Nephron progenitor cell (in vitro differentiated cells): ENCODE measurements at regions not wholly inside any gene's neighbourhood (a gene's known extent, or its start where the extent isn't known, plus 50 kb on each side); places are given as distances from the start of the nearest gene placed in this dataset.
A peak's percentile ranks its signal among the peaks of the same experiment; 100 is the strongest.

Source experiments
- DNase-seq: peaks from one replicate; pipeline ENCODE4 v3.0.0; 2021
- H3K27ac Mint-ChIP-seq: 2 replicates; pipeline ENCODE4 v1.8.0; 2021; ENCODE audit warnings: mild to moderate bottlenecking, moderate library complexity, mixed read lengths
- H3K27me3 Mint-ChIP-seq: 2 replicates; pipeline ENCODE4 v1.8.0; 2021; ENCODE audit warnings: mild to moderate bottlenecking, low read depth, mixed read lengths; ENCODE audit not compliant: poor library complexity
- H3K36me3 Mint-ChIP-seq: 2 replicates; pipeline ENCODE4 v1.8.0; 2021; ENCODE audit warnings: low read depth, mixed read lengths
- H3K4me1 Mint-ChIP-seq: 2 replicates; pipeline ENCODE4 v1.8.0; 2021; ENCODE audit warnings: mixed read lengths
- H3K4me3 Mint-ChIP-seq: 2 replicates; pipeline ENCODE4 v1.8.0; 2021; ENCODE audit warnings: mild to moderate bottlenecking, moderate library complexity, mixed read lengths
- H3K9me3 Mint-ChIP-seq: 2 replicates; pipeline ENCODE4 v1.8.0; 2021; ENCODE audit warnings: mild to moderate bottlenecking, moderate library complexity, mixed read lengths
- CTCF ChIP-seq: fragments of 200-600 bp; sonication (generic); IDR thresholded peaks from 2 replicates; pipeline ENCODE4 v1.5.0; 2021; ENCODE audit warnings: antibody characterized with exemption

- H3K36me3 Mint-ChIP-seq: peaks cover 3% of the 10 kb centered on the region
- H3K4me1 Mint-ChIP-seq: peaks cover 4% of the 10 kb centered on the region
- H3K9me3 Mint-ChIP-seq: peaks cover 12% of the 10 kb centered on the region
- no peak overlapping the region for H3K4me3 Mint-ChIP-seq
- no peak for TF ChIP-seq CTCF
- no peak for DNase-seq
- H3K27me3 Mint-ChIP-seq: no peaks in the 10 kb centered on the region
- no peak overlapping the region for H3K27ac Mint-ChIP-seq
Measured at GRCh38 chr9:88766778-88767503, 224.3 kb upstream of the S1PR3 start.

DNA sequence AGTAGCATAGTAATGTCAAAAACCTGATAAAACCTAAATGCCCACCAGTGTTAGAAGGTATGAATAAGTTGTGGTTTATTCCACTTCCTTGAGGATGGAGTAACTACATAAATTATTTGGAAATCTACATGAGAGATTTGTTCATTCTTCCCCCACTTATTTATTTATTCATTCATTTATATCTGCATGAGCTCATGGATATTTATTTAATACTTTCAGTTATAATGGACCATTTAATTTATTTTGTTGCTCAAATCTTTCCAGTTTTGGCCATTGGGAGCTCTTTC lies 223.8 kb upstream of the S1PR3 start:
- H3K9me3 Mint-ChIP-seq: peaks cover 12% of the 10 kb centered on the region
- H3K4me3 Mint-ChIP-seq: no peak overlapping the region
- no peak for DNase-seq
- peaks cover 3% of the 10 kb centered on the region for H3K36me3 Mint-ChIP-seq
- no peak overlapping the region for H3K27ac Mint-ChIP-seq
- TF ChIP-seq CTCF: no peak
- H3K4me1 Mint-ChIP-seq: peaks cover 9% of the 10 kb centered on the region
- no peaks in the 10 kb centered on the region for H3K27me3 Mint-ChIP-seq

DNA sequence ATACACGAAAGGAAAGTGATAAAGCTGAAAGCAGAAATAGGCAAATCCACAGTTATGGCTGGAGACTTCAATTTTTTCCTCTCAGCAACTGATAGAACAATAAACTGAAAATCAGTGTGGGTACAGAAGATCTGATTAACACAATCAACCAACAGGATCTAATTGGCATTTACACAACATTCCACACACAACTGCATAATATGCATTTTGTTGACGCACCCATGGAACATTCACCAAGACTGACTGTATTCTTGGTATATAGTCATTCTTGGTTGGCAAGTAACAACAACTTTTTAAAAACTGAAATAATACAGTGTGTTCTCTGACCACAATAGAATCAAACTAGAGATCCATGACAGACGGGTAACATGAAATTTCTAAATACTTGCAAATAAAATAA lies 218.7 kb upstream of the S1PR3 start:
- Mint-ChIP-seq H3K9me3 (peaks cover 4% of the 10 kb centered on the region), H3K27ac (peak overlapping the region; percentile 34), H3K4me1 (peaks cover 56% of the 10 kb centered on the region), H3K4me3 (peak overlapping the region; percentile 46), H3K36me3 (peaks cover 3% of the 10 kb centered on the region), H3K27me3 (no peaks in the 10 kb centered on the region)
- TF ChIP-seq CTCF: no peak
- DNase-seq: no peak

DNA sequence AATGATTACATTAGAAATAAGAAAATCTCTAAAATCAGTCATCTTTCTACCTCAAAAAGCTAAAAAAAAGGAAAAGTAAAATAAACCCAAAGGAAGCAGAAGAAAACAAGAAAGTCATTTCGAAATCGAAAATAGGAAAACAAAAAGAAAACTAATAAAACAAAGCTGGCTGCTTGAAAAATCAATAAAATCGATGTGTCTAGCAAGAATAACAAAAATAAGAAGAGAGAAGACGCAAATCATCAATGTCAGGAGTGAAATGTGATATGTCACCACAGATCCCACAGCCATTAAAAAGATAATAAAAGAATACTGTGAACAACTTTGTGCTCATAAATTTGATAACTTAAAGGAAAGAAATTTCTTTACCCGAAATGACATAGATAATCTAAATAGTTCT lies 218.1 kb upstream of the S1PR3 start:
- H3K36me3 Mint-ChIP-seq: peaks cover 3% of the 10 kb centered on the region
- peak overlapping the region; percentile 46 for H3K4me3 Mint-ChIP-seq
- peak overlapping the region; percentile 34 for H3K27ac Mint-ChIP-seq
- no peak for TF ChIP-seq CTCF
- peaks cover 61% of the 10 kb centered on the region for H3K4me1 Mint-ChIP-seq
- no peak for DNase-seq
- H3K27me3 Mint-ChIP-seq: no peaks in the 10 kb centered on the region
- peaks cover 4% of the 10 kb centered on the region for H3K9me3 Mint-ChIP-seq

DNA sequence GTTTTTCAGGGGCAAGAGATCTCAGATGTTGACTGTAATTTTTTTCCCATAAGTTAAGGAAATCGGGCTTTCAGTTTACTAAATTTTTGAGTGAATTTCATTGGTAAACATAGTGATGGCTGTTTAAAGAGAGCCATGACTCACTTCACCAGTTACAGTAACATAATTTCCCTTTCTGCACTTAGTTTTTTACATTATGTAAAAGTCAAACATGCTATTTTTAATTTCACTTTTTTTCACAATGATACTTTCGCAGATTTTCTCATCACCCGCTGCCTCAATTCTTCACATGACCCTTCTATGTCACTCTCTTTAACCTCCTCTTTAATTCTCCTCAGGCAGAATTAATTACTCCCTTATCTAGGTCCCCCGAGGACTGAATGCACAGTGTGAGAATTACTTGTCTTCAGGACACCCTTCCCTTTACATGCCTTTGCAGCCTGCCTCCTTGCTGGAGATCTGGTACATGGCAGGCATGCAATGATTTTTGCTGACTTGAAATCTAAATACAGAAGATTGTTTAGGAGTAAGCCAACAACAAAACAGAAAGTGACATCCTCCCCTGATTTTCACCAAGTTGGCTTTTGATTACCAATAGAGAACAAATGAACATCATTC lies 217.5 kb upstream of the S1PR3 start:
- Mint-ChIP-seq H3K27me3 (no peaks in the 10 kb centered on the region), H3K4me1 (peaks cover 66% of the 10 kb centered on the region), H3K36me3 (peaks cover 3% of the 10 kb centered on the region), H3K9me3 (peaks cover 4% of the 10 kb centered on the region), H3K27ac (peak overlapping the region; percentile 86), H3K4me3 (peak overlapping the region; percentile 12)
- TF ChIP-seq CTCF: no peak
- DNase-seq: no peak

DNA sequence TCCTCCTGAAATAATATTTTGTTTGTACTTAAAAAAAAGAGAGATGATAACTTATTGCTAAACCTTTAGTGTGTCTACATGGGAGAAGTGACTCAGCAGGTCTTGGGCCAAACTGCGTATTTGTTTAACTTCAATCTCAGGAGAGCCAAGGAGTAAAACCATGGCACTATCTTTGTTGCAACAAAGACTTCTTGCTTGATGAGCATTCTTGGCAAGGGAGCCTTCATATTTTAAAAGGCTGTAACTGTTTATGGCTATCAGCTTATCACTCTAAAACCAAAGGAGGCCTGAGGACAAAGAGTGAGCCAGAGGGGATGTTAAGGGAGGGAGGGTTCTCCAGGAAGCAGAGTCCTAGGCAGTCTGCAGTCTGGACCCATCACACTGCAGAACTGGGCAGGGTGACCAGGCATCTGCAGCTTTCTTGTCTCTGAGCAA lies 216.2 kb upstream of the S1PR3 start:
- Mint-ChIP-seq H3K36me3 (peaks cover 2% of the 10 kb centered on the region), H3K9me3 (peaks cover 2% of the 10 kb centered on the region), H3K27ac (peak overlapping the region; percentile 20), H3K4me3 (peak overlapping the region; percentile 46), H3K4me1 (peaks cover 66% of the 10 kb centered on the region), H3K27me3 (no peaks in the 10 kb centered on the region)
- TF ChIP-seq CTCF: no peak
- DNase-seq: no peak
